Cortex of kidney (tissue), 1 donor: ENCODE measurements at regions not wholly inside any gene's neighbourhood (a gene's known extent, or its start where the extent isn't known, plus 50 kb on each side); places are given as distances from the start of the nearest gene placed in this dataset.

Experiments used
- DNase-seq: peaks from one replicate; lab custom pipeline; 2025; lab: John Stamatoyannopoulos, UW

DNA sequence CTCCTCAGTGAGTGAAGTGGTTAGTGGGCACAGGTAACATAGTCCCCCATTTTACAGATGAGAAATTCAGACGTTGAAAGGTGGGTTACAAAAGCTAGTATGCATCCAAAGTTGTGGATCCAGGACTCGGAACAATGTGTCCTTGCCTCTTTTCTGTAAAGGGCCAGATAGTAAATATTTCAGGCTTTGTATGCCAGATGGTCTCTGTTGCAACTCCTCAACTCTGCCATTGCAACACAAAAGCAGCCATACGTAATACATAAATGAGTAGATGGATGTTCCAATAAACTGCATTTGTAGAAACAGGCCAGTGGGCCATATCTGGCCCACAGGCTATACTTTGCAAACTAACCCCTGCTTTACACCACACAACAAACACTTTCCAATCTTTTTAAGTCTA lies 166.6 kb upstream of the PKDCC start:
- DNase-seq = no peak

- DNase-seq = no peak
These were observed 163.1 kb upstream of the PKDCC start for GRCh38 chr2:41884718-41885117.

GRCh38 chr2:41886145-41886664 lies 161.6 kb upstream of the PKDCC start:
- no peak for DNase-seq

DNA sequence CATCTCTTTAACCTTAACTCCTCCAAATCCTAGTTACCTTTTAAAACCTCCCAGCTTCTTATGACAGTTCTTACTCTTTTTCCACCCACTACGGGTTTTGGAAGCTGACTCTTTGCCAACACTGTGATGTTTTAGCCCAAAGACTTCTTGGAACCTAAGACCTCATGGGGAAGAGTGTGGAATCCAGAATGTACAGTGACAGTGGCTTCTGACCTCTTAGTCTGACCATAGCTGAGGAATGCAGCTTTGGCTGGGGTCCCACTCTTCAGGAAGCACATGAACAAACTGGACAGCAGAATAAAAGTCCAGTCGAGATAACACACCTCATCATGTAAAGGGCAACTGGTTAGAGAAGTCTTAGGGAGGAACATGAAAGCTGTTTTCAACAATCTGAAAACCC lies 161.1 kb upstream of the PKDCC start:
- DNase-seq = no peak

- DNase-seq = no peak
These were observed 157.5 kb upstream of the PKDCC start for GRCh38 chr2:41890341-41890740.

GRCh38 chr2:41892476-41892875 lies 155.3 kb upstream of the PKDCC start:
- DNase-seq = no peak

GRCh38 chr2:41894563-41895333 lies 153.1 kb upstream of the PKDCC start:
- no peak for DNase-seq

GRCh38 chr2:41895334-41895664 lies 152.5 kb upstream of the PKDCC start:
- DNase-seq = no peak

GRCh38 chr2:41896186-41896846 lies 151.5 kb upstream of the PKDCC start:
- DNase-seq = no peak

- no peak for DNase-seq
These were observed 148.6 kb upstream of the PKDCC start for GRCh38 chr2:41899189-41899588.

GRCh38 chr2:41900101-41900577 lies 147.7 kb upstream of the PKDCC start:
- DNase-seq = no peak

GRCh38 chr2:41902897-41903296 lies 144.9 kb upstream of the PKDCC start:
- no peak for DNase-seq

DNA sequence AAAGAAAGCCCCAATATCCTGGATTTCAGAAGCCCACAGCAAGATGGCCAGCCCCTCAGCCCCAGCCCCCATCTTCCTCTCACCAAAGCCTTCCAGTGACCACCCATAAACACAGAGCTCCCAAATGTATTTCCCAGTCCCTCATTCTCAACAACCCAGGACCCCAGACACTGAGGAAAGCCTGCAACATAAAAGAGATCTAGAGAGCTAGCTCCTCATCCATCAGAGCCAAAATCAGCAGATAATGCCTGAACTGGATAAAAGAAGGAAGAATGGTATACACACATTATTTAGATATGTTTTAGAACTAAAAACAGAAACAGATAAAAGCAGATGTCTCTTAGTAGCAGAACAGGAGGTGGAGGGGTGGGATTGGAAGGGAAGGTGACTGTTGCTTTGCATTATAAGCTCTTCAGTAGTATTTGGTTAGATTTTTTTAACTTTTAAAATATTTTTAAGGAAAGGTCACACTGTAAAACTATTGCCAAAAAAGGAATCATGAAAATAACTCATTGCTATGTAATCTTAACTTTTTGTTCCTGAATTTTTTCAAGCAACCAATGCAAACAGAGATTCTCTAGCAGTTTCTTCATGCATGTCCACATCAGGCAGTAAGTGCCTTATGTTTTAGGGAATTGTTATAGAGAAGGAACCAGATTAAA lies 144.2 kb upstream of the PKDCC start:
- DNase-seq = no peak

DNA sequence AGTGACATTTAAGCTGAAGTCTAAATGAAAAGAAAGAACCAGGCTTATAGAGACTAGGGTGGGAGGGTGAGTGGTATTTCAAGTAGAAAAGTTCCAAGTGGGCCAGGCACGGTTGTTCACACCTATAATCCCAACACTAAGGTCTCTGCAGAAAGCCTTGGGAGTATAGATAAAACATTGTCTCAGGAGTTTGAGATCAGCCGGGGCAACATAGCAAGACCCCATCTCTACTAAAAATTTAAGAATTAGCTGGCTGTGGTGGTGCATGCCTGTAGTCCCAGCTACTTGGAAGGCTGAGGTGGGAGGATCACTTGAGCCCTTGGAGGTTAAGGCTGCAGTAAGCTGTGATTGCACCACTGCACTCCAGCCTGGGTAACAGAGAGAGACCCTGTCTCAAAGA lies 143.4 kb upstream of the PKDCC start:
- DNase-seq = no peak

DNA sequence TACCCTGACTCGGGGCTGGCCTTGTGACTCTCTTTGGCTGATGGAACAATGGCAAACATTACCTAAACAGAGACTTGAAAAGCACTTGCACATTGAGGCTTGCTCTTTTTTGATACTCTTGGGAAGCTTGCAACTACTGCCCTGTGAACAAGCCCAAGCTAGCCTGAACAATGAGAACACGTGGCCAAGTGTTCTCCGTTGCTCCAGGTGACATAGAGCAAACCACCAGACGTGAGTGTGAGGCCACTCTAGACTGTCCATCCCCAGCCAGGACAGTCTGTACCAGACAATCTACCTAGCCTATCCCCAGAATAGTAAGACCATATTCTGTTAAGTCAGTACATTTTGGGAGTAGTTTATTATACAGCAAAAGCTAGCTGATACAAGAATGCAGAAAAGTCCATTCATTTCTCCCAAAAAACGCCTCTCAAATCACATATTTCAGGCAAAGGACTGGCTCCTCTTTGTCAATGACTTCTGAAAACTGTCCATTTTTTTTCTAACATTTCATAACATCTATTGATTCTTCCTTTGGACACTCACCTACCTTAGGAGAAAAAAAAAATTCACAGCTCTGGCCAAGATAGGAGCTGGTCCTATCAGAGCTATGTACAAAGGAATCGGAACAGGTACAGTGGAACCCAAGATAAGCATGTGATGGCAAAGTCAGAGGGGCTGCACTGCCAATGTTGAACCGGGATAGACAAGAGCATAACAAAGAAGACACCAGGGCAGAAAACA lies 142.1 kb upstream of the PKDCC start:
- DNase-seq = no peak

DNA sequence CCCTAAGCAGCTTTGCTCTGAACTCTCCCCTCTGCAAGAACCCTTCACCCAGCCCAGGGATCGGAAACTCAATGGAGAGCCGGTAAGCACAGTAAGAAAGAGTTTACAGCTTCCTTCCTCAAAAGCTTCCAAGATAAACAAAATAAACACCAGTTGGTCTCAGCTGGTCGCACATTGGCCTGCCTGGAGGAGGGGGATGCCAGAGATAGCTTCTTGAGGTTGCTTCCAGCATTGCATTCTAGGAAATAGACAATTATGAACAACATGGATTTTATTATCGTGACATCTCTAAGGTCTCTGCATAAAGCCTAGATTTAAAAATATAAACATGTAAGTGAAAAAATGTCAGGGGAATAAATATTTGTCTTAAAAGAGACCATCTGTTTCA lies 141.5 kb upstream of the PKDCC start:
- no peak for DNase-seq

DNA sequence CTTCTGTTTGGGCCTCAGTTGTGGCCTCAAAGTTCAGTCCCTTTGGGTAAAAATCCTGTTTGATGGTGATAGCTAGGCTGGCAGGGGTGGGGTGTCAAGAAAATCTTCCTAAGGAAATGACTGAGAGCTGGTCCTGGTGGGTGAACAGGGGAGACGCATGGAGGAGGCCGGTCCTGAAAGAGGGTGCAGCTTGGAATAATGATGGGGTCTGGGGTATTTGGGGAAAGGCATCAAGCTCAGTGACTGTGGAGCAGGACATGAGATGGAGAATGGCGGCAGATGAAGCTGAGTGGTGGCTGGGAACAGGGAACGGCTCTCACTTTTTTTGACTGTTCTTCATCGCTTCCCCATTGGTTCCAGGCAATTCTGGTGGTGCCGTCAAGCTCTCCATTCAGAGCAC lies 140.7 kb upstream of the PKDCC start:
- DNase-seq = no peak

DNA sequence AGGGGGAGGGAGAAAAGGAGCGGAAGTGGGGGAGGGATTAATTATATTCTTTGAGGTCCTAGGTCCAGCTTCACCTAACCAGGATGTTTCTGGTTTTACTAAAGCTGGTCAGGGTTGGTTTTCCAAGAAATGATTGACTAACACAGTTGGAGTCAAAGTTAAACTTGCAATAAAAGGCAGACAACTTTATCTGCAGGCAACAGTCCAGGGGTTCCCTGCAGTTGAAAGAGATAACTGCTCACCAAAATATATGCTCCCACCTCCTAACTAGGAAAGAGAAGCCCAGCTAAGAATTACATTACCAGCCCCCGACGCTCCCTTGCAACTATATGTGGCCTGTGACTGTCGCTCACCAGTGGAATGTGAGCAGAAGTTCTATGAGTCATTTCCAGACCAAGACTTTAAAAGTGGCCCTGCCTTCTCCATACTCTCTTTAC lies 140.0 kb upstream of the PKDCC start:
- DNase-seq = no peak

DNA sequence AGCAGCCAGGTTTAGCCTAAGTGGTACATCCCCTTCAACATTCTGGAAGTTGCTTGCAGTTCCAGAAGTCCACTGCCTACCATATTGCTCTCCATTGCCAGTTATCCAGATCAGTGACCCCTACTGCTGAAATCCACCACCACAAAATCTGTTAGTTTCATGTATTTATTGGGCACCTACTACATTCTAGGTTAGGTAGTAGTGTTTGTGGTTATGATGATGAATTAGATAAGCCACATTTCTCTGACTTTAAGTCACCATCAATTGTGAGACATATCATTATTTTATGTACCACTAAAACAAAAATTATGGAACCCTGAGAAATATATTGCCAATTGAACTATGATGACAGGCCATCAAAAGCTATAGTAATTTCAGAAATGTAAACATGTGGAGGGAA lies 139.5 kb upstream of the PKDCC start:
- DNase-seq = no peak

GRCh38 chr2:41909584-41909983 lies 138.2 kb upstream of the PKDCC start:
- DNase-seq = no peak

GRCh38 chr2:41910126-41910525 lies 137.7 kb upstream of the PKDCC start:
- no peak for DNase-seq

GRCh38 chr2:41911033-41911432 lies 136.8 kb upstream of the PKDCC start:
- no peak for DNase-seq
